ENCODE measurements at regions not wholly inside any gene's neighbourhood (a gene's known extent, or its start where the extent isn't known, plus 50 kb on each side); places are given as distances from the start of the nearest gene placed in this dataset.

DNA sequence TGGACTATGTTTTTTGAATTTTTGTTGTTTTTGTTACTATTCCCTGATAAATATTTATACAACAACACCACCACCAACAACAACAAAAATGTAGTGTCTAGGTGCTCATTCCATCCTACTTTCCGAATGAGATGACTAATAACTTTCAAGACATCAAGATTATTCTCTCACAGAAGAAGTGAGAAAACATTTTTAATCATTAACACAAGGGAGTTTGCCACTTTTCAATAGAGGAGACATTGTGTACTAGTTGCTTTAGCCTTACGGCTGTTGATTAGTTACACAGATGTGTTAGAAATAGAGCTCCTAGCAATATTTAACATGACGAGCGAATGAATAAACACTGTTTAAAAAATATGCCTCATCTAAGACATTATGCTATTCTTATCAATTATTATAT lies 898.8 kb downstream of the C4orf33 start:
- no peak for TF ChIP-seq POLR2A (IDR thresholded peaks at IDR 0.05)
- TF ChIP-seq, protein P1, sequence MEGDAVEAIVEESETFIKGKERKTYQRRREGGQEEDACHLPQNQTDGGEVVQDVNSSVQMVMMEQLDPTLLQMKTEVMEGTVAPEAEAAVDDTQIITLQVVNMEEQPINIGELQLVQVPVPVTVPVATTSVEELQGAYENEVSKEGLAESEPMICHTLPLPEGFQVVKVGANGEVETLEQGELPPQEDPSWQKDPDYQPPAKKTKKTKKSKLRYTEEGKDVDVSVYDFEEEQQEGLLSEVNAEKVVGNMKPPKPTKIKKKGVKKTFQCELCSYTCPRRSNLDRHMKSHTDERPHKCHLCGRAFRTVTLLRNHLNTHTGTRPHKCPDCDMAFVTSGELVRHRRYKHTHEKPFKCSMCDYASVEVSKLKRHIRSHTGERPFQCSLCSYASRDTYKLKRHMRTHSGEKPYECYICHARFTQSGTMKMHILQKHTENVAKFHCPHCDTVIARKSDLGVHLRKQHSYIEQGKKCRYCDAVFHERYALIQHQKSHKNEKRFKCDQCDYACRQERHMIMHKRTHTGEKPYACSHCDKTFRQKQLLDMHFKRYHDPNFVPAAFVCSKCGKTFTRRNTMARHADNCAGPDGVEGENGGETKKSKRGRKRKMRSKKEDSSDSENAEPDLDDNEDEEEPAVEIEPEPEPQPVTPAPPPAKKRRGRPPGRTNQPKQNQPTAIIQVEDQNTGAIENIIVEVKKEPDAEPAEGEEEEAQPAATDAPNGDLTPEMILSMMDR (IDR thresholded peaks at IDR 0.05): no peak
